ENCODE measurements at regions not wholly inside any gene's neighbourhood (a gene's known extent, or its start where the extent isn't known, plus 50 kb on each side); places are given as distances from the start of the nearest gene placed in this dataset.

DNA sequence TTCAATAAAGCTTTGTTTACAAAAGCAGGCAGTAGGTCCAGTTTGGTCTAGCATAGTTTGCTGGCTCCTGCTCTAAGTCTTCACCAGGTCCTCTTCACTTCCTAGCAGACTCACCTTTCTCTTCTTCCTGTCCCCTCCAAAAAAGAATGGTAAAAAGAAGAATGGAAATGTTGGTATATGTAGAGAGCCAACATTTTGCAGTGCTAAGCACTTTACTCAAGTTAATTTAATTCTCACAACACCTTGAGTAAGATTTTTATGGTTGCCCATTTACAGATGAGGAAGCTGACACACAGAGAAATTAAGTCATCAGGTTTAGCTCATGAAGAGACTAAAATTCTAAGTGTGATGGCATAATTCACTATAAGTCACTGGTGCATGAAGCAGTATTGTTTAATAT is 230.1 kb upstream of the PRICKLE2 start:
- intact Hi-C loops (cut with micrococcal nuclease): no loop called here
- no peaks in the 10 kb centered on the region for H3K36me3 ChIP-seq (ENCODE audit: control insufficient read depth, insufficient read depth, low read length)
- H3K4me3 ChIP-seq: no peak overlapping the region
- H3K27ac ChIP-seq (ENCODE audit: extremely low read depth, low read depth, low read length): no peak overlapping the region
- in situ Hi-C loops (cut with MboI): no loop called here
- H4K20me1 ChIP-seq (replicated peaks; ENCODE audit: control insufficient read depth, insufficient read depth, low read length): no peaks in the 10 kb centered on the region
- TF ChIP-seq ZBTB1 (CRISPR knock-in tag; IDR thresholded peaks at IDR 0.05; ENCODE audit: borderline replicate concordance, low read depth): no peak
- TF ChIP-seq HDAC6 (IDR thresholded peaks at IDR 0.05; ENCODE audit: low read depth, low read length): no peak
- TF ChIP-seq TEAD2 (tag; IDR thresholded peaks at IDR 0.05): no peak
- no peak for TF ChIP-seq TSC22D4 (tag; IDR thresholded peaks at IDR 0.05)
- H3K4me2 ChIP-seq (ENCODE audit: insufficient read depth, low read length): no peak overlapping the region
- DNase-seq (ENCODE audit: extremely low read depth in 1 of 4, low spot score in 3 of 4) (no peak), FAIRE-seq (no peak), ATAC-seq (no peak)
- H3K9me1 ChIP-seq (ENCODE audit: control insufficient read depth, insufficient read depth, low read length): no peaks in the 10 kb centered on the region
- H3K4me1 ChIP-seq (replicated peaks in 1 of 2; ENCODE audit: control insufficient read depth in 2 of 2, insufficient read depth in 2 of 2, low read length in 2 of 2): no peaks in the 10 kb centered on the region
- ChIA-PET POLR2A (no interaction called here), CTCF (ENCODE audit: low intra/inter-chr PET ratio) (no interaction called here)
- no peak overlapping the region for H2AFZ ChIP-seq (ENCODE audit: low read depth, low read length)
- no TSS peak for BruUV-seq (replicated peaks)
- H3K9me3 ChIP-seq (replicated peaks; ENCODE audit: control insufficient read depth, insufficient read depth, low read depth, low read length): no peaks in the 10 kb centered on the region
- no peaks in the 10 kb centered on the region for H3K79me2 ChIP-seq (ENCODE audit: control insufficient read depth, insufficient read depth, low read length)
- no peak overlapping the region for H3K9ac ChIP-seq (ENCODE audit: insufficient read depth in 1 of 2, low read depth in 2 of 2, low read length in 2 of 2)
- no peaks in the 10 kb centered on the region; a peak in 1 of 5 replicates for H3K27me3 ChIP-seq (ENCODE audit: control insufficient read depth in 2 of 2, insufficient read depth in 2 of 2, low read length in 2 of 2)

DNA sequence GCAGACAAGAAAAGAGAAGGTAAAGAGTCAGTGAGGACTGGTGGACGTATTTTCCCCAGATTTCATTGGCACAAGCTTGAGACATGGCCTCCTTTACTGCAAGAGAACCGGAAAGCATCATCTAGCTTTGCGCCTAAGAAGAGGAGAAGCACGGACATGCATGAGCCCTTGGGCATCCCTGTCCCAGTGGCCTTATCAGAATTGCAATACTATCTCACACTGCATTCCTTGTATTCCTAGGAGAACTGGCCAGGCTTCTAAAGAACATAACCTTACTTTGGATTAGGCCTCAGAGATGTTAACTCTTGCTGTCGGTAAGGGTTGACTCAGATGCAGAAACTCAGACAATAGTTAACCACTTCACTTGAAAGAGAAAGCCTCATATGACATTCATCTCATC is 229.5 kb upstream of the PRICKLE2 start:
- H3K4me1 ChIP-seq (replicated peaks in 1 of 2; ENCODE audit: control insufficient read depth in 2 of 2, insufficient read depth in 2 of 2, low read length in 2 of 2): no peaks in the 10 kb centered on the region
- FAIRE-seq (no peak), ATAC-seq (no peak), DNase-seq (ENCODE audit: extremely low read depth in 1 of 4, low spot score in 3 of 4) (no peak)
- intact Hi-C loops (cut with micrococcal nuclease): no loop called here
- in situ Hi-C loops (cut with MboI): no loop called here
- H3K9me3 ChIP-seq (replicated peaks; ENCODE audit: control insufficient read depth, insufficient read depth, low read depth, low read length): no peaks in the 10 kb centered on the region
- H4K20me1 ChIP-seq (replicated peaks; ENCODE audit: control insufficient read depth, insufficient read depth, low read length): no peaks in the 10 kb centered on the region
- no peaks in the 10 kb centered on the region for H3K79me2 ChIP-seq (ENCODE audit: control insufficient read depth, insufficient read depth, low read length)
- H3K27ac ChIP-seq (ENCODE audit: extremely low read depth, low read depth, low read length): no peak overlapping the region
- POLR2A ChIA-PET: no interaction called here
- no peak overlapping the region for H3K4me3 ChIP-seq
- no peak overlapping the region for H3K9ac ChIP-seq (ENCODE audit: insufficient read depth in 1 of 2, low read depth in 2 of 2, low read length in 2 of 2)
- BruUV-seq (replicated peaks): no TSS peak
- H2AFZ ChIP-seq (ENCODE audit: low read depth, low read length): no peak overlapping the region
- no peaks in the 10 kb centered on the region for H3K36me3 ChIP-seq (ENCODE audit: control insufficient read depth, insufficient read depth, low read length)
- CTCF ChIA-PET (ENCODE audit: low intra/inter-chr PET ratio): no interaction called here
- H3K9me1 ChIP-seq (ENCODE audit: control insufficient read depth, insufficient read depth, low read length): no peaks in the 10 kb centered on the region
- WGBS (ENCODE audit: insufficient coverage, low coverage, missing lambda C conversion rate): 8% methylated on average over 5 of the region's 5 CpGs
- TF ChIP-seq, protein P1, sequence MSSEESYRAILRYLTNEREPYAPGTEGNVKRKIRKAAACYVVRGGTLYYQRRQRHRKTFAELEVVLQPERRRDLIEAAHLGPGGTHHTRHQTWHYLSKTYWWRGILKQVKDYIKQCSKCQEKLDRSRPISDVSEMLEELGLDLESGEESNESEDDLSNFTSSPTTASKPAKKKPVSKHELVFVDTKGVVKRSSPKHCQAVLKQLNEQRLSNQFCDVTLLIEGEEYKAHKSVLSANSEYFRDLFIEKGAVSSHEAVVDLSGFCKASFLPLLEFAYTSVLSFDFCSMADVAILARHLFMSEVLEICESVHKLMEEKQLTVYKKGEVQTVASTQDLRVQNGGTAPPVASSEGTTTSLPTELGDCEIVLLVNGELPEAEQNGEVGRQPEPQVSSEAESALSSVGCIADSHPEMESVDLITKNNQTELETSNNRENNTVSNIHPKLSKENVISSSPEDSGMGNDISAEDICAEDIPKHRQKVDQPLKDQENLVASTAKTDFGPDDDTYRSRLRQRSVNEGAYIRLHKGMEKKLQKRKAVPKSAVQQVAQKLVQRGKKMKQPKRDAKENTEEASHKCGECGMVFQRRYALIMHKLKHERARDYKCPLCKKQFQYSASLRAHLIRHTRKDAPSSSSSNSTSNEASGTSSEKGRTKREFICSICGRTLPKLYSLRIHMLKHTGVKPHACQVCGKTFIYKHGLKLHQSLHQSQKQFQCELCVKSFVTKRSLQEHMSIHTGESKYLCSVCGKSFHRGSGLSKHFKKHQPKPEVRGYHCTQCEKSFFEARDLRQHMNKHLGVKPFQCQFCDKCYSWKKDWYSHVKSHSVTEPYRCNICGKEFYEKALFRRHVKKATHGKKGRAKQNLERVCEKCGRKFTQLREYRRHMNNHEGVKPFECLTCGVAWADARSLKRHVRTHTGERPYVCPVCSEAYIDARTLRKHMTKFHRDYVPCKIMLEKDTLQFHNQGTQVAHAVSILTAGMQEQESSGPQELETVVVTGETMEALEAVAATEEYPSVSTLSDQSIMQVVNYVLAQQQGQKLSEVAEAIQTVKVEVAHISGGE (CRISPR knock-in tag; IDR thresholded peaks at IDR 0.05): 0 out of 6 replicates have a peak, but pooled peaks of 1 of the 3 experiments have one; percentile 24
- no peak for TF ChIP-seq XRCC5 (IDR thresholded peaks at IDR 0.05; ENCODE audit: low read depth, low read length)
- TF ChIP-seq PTTG1 (tag; IDR thresholded peaks at IDR 0.05; ENCODE audit: low read depth): no peak
- H3K27me3 ChIP-seq (ENCODE audit: control insufficient read depth in 2 of 2, insufficient read depth in 2 of 2, low read length in 2 of 2): no peaks in the 10 kb centered on the region; a peak in 1 of 5 replicates
- H3K4me2 ChIP-seq (ENCODE audit: insufficient read depth, low read length): no peak overlapping the region
